Adipocyte (in vitro differentiated cells): ENCODE measurements at regions not wholly inside any gene's neighbourhood (a gene's known extent, or its start where the extent isn't known, plus 50 kb on each side); places are given as distances from the start of the nearest gene placed in this dataset.

Source experiments
- DNase-seq: peaks from one replicate; pipeline ENCODE4 v3.0.0-alpha.2; 2015; ENCODE audit warnings: low read depth
- H3K27me3 ChIP-seq: replicated peaks from 2 replicates; pipeline ENCODE4 v1.7.0; 2013; ENCODE audit warnings: mild to moderate bottlenecking, low read length, moderate library complexity; ENCODE audit not compliant: control insufficient read depth, insufficient read depth
- H3K36me3 ChIP-seq: 2 replicates; pipeline ENCODE4 v1.7.0; 2013; ENCODE audit warnings: low read length, mild to moderate bottlenecking, moderate library complexity; ENCODE audit not compliant: control insufficient read depth, insufficient read depth, severe bottlenecking
- H3K4me1 ChIP-seq: 2 replicates; pipeline ENCODE4 v1.7.0; 2013; ENCODE audit warnings: mild to moderate bottlenecking, low read length, moderate library complexity; ENCODE audit not compliant: control insufficient read depth, insufficient read depth
- H3K4me3 ChIP-seq: 2 replicates; pipeline ENCODE4 v1.7.0; 2013; ENCODE audit warnings: mild to moderate bottlenecking, low read length, moderate library complexity
- H3K9ac ChIP-seq: 2 replicates; pipeline ENCODE4 v1.7.0; 2013; ENCODE audit warnings: mild to moderate bottlenecking, low read length, moderate library complexity
- H3K9me3 ChIP-seq: 2 replicates; pipeline ENCODE4 v1.7.0; 2013; ENCODE audit warnings: mild to moderate bottlenecking, low read length, moderate library complexity; ENCODE audit not compliant: control insufficient read depth

DNA sequence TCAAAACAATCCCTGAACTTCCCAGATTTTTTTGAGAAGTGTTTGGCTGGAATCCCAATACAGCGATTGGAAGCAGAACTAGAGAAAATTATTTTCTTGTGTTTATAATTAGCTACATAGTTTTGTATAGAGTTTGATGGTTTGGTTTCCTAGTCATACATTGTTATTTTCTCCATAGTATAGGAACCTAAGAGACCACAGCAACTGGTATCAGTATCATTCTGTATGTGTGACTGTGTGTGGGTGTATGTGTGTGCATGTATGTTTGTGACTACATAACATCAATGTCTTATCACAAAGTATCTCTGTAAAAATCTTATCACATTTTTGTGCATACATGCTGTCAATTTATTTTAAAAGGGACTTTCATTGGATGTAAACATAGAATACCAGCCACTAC is 780.5 kb downstream of the MRPL39 start:
- no peak for DNase-seq
- H3K9ac ChIP-seq = no peak overlapping the region
- H3K36me3 ChIP-seq = no peaks in the 10 kb centered on the region
- peaks cover 21% of the 10 kb centered on the region for H3K4me1 ChIP-seq
- H3K4me3 ChIP-seq = no peak overlapping the region
- no peaks in the 10 kb centered on the region for H3K9me3 ChIP-seq
- H3K27me3 ChIP-seq = no peaks in the 10 kb centered on the region

DNA sequence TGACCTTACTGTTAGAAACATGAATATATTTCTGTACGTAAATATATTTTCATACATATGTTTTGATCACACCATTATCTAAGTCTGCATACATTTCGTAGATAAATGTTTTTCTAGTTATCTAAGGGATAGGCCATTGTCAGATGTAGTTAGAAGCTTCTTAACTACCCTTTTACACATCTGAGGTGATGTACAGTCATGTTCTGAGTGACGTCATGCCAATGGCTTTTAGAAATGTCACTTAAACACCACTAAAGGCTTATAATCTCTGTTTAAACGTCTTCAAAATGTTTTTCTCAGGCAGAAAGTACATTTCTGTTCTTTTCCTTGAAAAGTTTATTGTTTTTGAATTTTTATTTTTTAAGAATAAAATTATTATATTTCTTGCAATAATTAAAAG is 781.9 kb downstream of the MRPL39 start:
- Histone ChIP-seq H3K27me3 (no peaks in the 10 kb centered on the region), H3K4me1 (peaks cover 12% of the 10 kb centered on the region), H3K9ac (no peak overlapping the region), H3K36me3 (no peaks in the 10 kb centered on the region), H3K4me3 (no peak overlapping the region), H3K9me3 (no peaks in the 10 kb centered on the region)
- DNase-seq = no peak

DNA sequence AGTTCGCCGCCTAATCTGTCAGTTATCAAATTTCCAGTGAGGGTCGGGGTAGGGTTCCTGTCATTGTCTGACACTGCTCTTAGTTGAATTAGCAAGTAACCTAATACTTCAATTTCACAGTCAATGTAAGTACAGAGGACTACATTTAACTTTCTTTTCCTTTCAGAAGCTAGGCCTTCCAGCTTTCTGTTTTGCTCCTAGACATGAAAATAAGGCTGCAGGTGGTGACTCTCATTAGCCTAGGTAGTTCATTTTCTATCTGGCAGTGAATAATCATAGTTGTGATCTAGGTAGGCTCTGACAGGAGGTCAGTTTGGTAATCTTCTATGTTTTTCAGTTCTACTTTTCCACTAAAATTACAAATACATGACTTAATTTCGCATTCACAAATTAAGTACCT is 783.1 kb downstream of the MRPL39 start:
- no peak for DNase-seq
- no peaks in the 10 kb centered on the region for H3K36me3 ChIP-seq
- no peak overlapping the region for H3K4me3 ChIP-seq
- no peaks in the 10 kb centered on the region for H3K27me3 ChIP-seq
- no peaks in the 10 kb centered on the region for H3K9me3 ChIP-seq
- H3K4me1 ChIP-seq = peaks cover 1% of the 10 kb centered on the region
- H3K9ac ChIP-seq = no peak overlapping the region

DNA sequence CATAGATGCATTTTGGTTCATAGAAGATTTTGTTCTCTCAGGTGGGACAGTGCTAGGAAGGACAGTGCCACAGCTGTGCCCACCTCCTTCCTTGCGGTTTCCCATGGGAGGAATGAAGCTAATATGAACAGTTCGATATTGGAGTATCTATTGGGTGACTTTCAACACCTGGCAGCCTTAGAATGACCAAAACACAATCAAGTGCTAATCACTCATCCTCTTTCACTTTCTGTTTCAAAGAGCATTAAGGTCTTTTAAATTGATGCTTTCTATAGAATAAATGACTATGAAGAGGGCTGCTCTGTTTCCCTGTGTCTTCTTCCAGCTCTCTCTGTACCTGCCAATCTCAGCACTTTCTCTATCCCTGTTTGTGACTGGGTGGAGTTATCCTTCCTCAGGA is 784.0 kb downstream of the MRPL39 start:
- no peak for DNase-seq
- Histone ChIP-seq H3K4me1 (no peaks in the 10 kb centered on the region), H3K4me3 (no peak overlapping the region), H3K9ac (no peak overlapping the region), H3K36me3 (no peaks in the 10 kb centered on the region), H3K9me3 (no peaks in the 10 kb centered on the region), H3K27me3 (no peaks in the 10 kb centered on the region)

DNA sequence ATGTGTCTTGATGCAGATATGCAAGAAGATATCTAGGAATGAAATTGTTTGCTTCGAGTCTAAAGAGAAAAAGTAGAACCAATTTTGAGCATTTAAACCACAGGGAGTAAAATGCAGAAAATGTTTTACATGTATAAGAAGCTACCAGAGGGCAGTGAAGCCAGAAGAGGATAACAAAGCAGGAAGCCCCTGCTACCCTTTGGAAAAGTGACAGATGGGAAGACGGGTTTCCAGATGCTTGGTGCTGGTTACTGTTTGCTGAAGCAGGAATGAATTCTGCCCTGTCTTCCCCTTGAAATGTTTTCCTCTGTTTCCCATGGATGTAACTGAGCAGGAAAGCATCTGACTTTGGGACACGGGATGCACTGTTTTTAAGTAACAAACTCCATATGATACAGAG is 822.2 kb downstream of the MRPL39 start:
- Histone ChIP-seq H3K4me1 (no peaks in the 10 kb centered on the region), H3K9me3 (no peaks in the 10 kb centered on the region), H3K9ac (no peak overlapping the region), H3K27me3 (no peaks in the 10 kb centered on the region), H3K4me3 (no peak overlapping the region), H3K36me3 (no peaks in the 10 kb centered on the region)
- DNase-seq = no peak

DNA sequence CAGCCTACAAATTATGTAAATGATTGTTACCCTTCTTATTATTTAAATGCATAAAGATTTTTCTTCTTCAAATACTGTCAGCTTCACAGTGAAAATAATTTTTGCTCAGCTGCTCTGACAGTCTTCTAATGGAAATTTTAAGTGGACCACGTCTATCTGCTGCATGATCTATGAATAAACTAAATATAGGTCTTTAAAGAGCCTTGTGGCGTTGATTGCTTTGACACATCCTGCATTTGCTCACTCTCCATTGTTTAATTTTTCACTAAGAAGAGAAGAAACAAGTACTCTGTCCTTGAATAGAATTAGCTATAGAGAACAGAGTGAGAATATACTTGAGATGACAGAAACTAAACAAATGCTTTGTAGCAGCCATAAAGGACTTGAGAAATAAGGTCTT is 826.1 kb downstream of the MRPL39 start:
- H3K9me3 ChIP-seq = no peaks in the 10 kb centered on the region
- no peaks in the 10 kb centered on the region for H3K36me3 ChIP-seq
- no peak for DNase-seq
- no peaks in the 10 kb centered on the region for H3K4me1 ChIP-seq
- no peak overlapping the region for H3K9ac ChIP-seq
- H3K27me3 ChIP-seq = no peaks in the 10 kb centered on the region
- no peak overlapping the region for H3K4me3 ChIP-seq

DNA sequence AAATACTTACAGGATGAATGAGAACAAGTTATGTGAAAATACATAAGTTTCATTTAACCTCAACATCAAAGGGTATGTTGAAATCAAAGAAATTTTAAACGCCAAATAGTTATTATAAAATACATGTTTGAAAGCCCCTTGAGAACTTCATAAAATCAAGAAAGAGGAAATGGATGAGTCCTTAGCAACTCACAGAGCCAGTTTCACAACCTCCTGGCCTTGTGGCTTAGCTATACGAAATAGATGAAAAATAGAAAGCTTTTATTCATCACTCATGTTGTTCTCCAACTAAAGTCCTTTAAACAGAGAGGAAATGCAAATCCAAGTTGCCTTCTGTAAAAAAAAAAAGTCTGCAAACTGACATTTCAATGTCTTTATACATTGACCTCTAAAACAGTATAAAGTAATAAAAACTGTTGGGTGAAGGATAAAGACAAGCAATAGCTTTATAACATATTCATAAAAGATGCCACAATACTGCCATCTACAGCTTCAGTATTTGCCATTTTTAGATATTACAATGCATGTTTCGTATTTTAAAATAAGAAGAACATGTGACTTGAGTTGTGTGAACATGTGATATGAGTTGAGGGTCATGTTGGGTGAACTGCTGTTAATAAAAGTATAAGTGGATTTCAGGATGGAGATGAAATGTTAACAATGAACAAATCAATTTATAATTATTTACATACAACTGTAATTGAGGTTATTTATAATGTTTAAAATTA is 847.8 kb downstream of the MRPL39 start:
- no peaks in the 10 kb centered on the region for H3K9me3 ChIP-seq

DNA sequence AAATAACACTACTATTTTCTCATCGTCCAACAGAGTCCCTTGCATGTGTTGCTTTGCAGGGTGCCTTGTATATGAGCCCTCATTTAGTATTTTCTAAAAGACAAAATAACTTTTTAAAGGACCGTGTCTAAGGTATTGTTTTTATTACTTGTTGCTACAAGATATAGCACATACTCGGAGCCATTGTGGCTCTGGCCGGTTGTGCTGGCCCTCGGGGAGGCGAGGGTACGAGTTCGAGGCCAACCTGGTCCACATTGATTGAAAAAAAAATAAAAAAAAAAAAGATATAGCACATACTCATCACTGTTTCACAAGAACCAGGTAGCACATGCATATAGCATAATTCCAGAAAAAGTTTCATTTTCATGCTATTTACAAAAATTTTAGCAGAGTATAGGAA is 869.2 kb downstream of the MRPL39 start:
- H3K4me1 ChIP-seq = no peaks in the 10 kb centered on the region
- no peaks in the 10 kb centered on the region for H3K27me3 ChIP-seq
- H3K36me3 ChIP-seq = no peaks in the 10 kb centered on the region
- H3K9me3 ChIP-seq = no peaks in the 10 kb centered on the region
- H3K9ac ChIP-seq = no peak overlapping the region
- no peak for DNase-seq
- H3K4me3 ChIP-seq = no peak overlapping the region

More for the DNA sequence above, 847.8 kb downstream of the MRPL39 start:
- H3K36me3 ChIP-seq = no peaks in the 10 kb centered on the region
- H3K9ac ChIP-seq = no peak overlapping the region
- DNase-seq = no peak
- H3K4me1 ChIP-seq = peaks cover 12% of the 10 kb centered on the region
- no peaks in the 10 kb centered on the region for H3K27me3 ChIP-seq
- H3K4me3 ChIP-seq = no peak overlapping the region

DNA sequence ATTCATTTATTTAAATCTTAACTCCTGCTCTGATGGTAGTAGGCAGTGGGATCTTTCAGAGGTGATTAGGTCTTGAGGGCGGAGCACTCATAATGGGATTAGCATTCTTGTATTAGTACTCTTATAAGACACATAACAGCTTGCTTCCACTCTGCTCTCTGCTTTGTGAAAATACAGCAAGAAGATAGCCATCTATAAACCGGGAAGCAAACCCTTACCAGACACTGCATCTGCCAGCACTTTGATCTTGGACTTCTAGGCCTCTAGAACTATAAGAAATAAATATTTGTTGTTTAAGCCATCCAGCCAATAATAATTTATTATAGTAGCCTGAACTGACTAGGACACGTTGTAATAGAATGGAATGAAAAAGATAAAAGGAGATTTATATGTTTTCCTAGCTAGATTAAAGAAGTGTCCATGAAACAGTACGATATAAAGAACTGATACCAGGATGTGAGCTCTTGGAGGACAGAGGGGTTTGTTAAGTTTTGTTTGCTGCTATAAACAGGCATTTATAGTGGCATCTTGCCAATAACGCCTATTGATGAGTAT is 869.9 kb downstream of the MRPL39 start:
- DNase-seq = no peak

GRCh38 chr21:24730661-24731060 is 876.6 kb downstream of the MRPL39 start:
- H3K4me3 ChIP-seq = no peak overlapping the region
- H3K4me1 ChIP-seq = no peaks in the 10 kb centered on the region
- no peaks in the 10 kb centered on the region for H3K9me3 ChIP-seq
- no peaks in the 10 kb centered on the region for H3K36me3 ChIP-seq
- DNase-seq = no peak
- H3K9ac ChIP-seq = no peak overlapping the region
- H3K27me3 ChIP-seq = no peaks in the 10 kb centered on the region

More for the DNA sequence above, 869.9 kb downstream of the MRPL39 start:
- no peak overlapping the region for H3K4me3 ChIP-seq
- H3K9ac ChIP-seq = no peak overlapping the region
- H3K4me1 ChIP-seq = no peaks in the 10 kb centered on the region
- H3K36me3 ChIP-seq = no peaks in the 10 kb centered on the region
- no peaks in the 10 kb centered on the region for H3K27me3 ChIP-seq
- H3K9me3 ChIP-seq = no peaks in the 10 kb centered on the region

- H3K36me3 ChIP-seq = no peaks in the 10 kb centered on the region
- H3K4me1 ChIP-seq = no peaks in the 10 kb centered on the region
- no peaks in the 10 kb centered on the region for H3K9me3 ChIP-seq
- no peak for DNase-seq
- no peak overlapping the region for H3K4me3 ChIP-seq
- H3K9ac ChIP-seq = no peak overlapping the region
- no peaks in the 10 kb centered on the region for H3K27me3 ChIP-seq
Measured at GRCh38 chr21:24729568-24729967, 877.7 kb downstream of the MRPL39 start.
